Gastrocnemius medialis (tissue), 4 donors: ENCODE measurements at regions not wholly inside any gene's neighbourhood (a gene's known extent, or its start where the extent isn't known, plus 50 kb on each side); places are given as distances from the start of the nearest gene placed in this dataset.

Experiments
- ATAC-seq, 2 donors: fragments of 150-250 bp; one replicate each; pipeline ENCODE4 v1.9.1; 2016
- DNase-seq, 2 donors: peaks; one replicate each; pipeline ENCODE4 v3.0.0-alpha.2; 2019
- H3K27ac ChIP-seq, 4 donors: fragments of 200-600 bp; sonication (generic); 1 replicate in 1 of 4; 2 replicates in 3 of 4; pipeline ENCODE4 v1.5.1; 2016 to 2018; ENCODE audit warnings: mild to moderate bottlenecking in 2 of 4, moderate library complexity in 1 of 4
- H3K27me3 ChIP-seq, 3 donors: fragments of 200-600 bp; sonication (generic) in 2 of 3; 1 replicate in 1 of 3; 2 replicates in 2 of 3; pipeline versions ENCODE4 v1.5.1 to v1.6.0; 2016 to 2019; ENCODE audit warnings: mild to moderate bottlenecking in 1 of 3, moderate library complexity in 1 of 3
- H3K36me3 ChIP-seq, 2 donors: fragments of 200-600 bp; sonication (generic) in 1 of 2; one replicate each; pipeline ENCODE4 v1.5.1; 2017 to 2018
- H3K4me1 ChIP-seq, 2 donors: fragments of 200-600 bp; sonication (generic) in 1 of 2; one replicate each; pipeline ENCODE4 v1.5.1; 2016 to 2017; ENCODE audit warnings: mild to moderate bottlenecking in 2 of 2
- H3K4me3 ChIP-seq, 4 donors: fragments of 200-600 bp; sonication (generic) in 3 of 4; 1 replicate in 1 of 4; 2 replicates in 3 of 4; pipeline ENCODE4 v1.5.1; 2016 to 2019; ENCODE audit warnings: mild to moderate bottlenecking in 2 of 4
- H3K9me3 ChIP-seq, 3 donors: fragments of 200-600 bp; sonication (generic) in 2 of 3; 1 replicate in 1 of 3; 2 replicates in 2 of 3; pipeline ENCODE4 v1.5.1; 2016 to 2019
- POLR2A ChIP-seq, 2 donors: fragments of 450-650 bp; IDR thresholded peaks; one replicate each; pipeline ENCODE4 v1.6.1; 2017; ENCODE audit warnings: antibody characterized with exemption in 2 of 2, mild to moderate bottlenecking in 2 of 2, moderate library complexity in 2 of 2
- in situ Hi-C, 4 donors: fragments of 200-750 bp; cut with MboI; loops; one replicate each; pipeline versions ENCODE4 v1.15.0 to v1.8.0; 2017; ENCODE audit warnings: low sequenced_read_pairs in 4 of 4
- intact Hi-C: fragments of 100-400 bp; cut with DNase I; formaldehyde crosslinking; loops from one replicate; pipeline ENCODE4 v1.15.1; 2023; ENCODE audit warnings: low total_unique reads
- TF ChIP-seq, protein P1 (sequence below), 5 experiments: fragments of 450-650 bp in 3 of 5; fragments of 200-600 bp in 2 of 5; sonication (generic) in 2 of 5; IDR thresholded peaks in 4 of 5; conservative IDR thresholded peaks in 1 of 5; 1 replicate in 4 of 5; 2 replicates in 1 of 5; pipeline ENCODE4 v1.5.1; 2016 to 2019; ENCODE audit warnings: antibody characterized with exemption in 5 of 5, mild to moderate bottlenecking in 3 of 5, moderate library complexity in 3 of 5

DNA sequence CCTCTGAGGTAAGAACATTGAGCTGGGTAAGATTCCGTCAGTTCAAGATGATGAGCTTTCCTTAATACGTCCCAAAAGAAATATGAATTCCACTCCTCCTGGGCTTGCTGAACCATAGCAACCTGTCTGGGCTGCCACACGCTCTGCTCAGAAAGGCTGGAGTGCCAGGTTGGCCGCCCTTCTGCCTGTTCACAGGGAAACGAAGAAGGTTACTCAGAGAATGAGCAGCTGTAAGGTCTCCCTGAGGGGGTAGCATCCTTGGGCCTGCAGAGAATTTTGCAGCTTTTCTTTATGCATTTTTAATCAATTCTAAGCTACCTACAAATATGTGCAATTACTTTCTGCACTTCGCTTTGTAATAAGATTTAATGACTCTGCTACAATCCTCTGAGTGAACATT is 130.7 kb upstream of the BACE2 start:
- TF ChIP-seq POLR2A (IDR thresholded peaks at IDR 0.05) = no peak
- TF ChIP-seq, protein P1, sequence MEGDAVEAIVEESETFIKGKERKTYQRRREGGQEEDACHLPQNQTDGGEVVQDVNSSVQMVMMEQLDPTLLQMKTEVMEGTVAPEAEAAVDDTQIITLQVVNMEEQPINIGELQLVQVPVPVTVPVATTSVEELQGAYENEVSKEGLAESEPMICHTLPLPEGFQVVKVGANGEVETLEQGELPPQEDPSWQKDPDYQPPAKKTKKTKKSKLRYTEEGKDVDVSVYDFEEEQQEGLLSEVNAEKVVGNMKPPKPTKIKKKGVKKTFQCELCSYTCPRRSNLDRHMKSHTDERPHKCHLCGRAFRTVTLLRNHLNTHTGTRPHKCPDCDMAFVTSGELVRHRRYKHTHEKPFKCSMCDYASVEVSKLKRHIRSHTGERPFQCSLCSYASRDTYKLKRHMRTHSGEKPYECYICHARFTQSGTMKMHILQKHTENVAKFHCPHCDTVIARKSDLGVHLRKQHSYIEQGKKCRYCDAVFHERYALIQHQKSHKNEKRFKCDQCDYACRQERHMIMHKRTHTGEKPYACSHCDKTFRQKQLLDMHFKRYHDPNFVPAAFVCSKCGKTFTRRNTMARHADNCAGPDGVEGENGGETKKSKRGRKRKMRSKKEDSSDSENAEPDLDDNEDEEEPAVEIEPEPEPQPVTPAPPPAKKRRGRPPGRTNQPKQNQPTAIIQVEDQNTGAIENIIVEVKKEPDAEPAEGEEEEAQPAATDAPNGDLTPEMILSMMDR (IDR thresholded peaks at IDR 0.05 in 4 of 5, conservative IDR thresholded peaks at IDR 0.05 in 1 of 5) = no peak
- Histone ChIP-seq H3K27ac (no peak overlapping the region), H3K9me3 (no peaks in the 10 kb centered on the region), H3K4me1 (no peaks in the 10 kb centered on the region), H3K27me3 (no peaks in the 10 kb centered on the region), H3K4me3 (no peak overlapping the region), H3K36me3 (no peaks in the 10 kb centered on the region)
- DNase-seq = no peak
- intact Hi-C loops (no loop called here), in situ Hi-C loops (no loop called here)
- no peak for ATAC-seq

DNA sequence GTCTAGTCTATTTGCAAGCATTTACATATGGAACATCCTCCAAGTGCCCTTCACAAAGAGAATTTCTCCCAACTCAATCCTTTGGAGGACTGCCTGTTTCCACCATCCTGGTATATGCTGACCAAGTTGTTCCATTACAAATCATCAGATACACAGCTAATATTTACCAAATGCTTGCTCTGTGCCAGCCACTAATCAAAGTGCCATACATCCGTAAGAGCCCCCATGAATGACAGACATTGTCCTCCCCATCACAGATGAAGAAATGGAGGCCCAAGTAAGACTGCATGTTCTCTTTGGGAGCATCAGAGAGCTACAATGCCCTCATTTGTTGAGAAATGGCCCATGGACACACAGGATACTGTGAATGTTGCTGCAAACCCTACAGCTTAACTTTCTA is 130.0 kb upstream of the BACE2 start:
- DNase-seq = no peak
- ATAC-seq = no peak
- in situ Hi-C loops = no loop called here

DNA sequence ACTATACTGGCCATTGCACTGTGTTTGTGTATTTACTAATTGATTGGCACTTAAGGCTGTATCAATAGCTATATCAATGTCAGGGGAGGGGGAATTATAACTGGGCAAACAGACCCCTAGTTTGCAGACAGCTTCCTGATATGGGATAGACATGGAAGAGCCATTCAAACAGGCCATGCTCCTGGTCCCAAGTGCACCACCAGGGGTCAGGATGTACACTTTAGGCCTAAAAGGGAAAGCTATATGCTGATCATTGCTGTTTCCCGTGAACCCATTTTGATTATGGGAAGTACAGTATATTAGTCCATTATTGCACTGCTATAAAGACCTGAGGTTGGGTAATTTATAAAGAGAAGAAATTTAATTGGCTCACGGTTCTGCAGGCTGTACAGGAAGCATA is 124.9 kb upstream of the BACE2 start:
- no peaks in the 10 kb centered on the region for H3K9me3 ChIP-seq
- ATAC-seq (no peak), DNase-seq (no peak)
- TF ChIP-seq POLR2A (IDR thresholded peaks at IDR 0.05) = no peak
- TF ChIP-seq, protein P1 (IDR thresholded peaks at IDR 0.05 in 4 of 5, conservative IDR thresholded peaks at IDR 0.05 in 1 of 5) = no peak
- no peak overlapping the region for H3K27ac ChIP-seq
- H3K4me3 ChIP-seq = no peak overlapping the region
- H3K36me3 ChIP-seq = no peaks in the 10 kb centered on the region
- in situ Hi-C loops (no loop called here), intact Hi-C loops (no loop called here)
- no peaks in the 10 kb centered on the region for H3K27me3 ChIP-seq
- H3K4me1 ChIP-seq = no peaks in the 10 kb centered on the region

More for the DNA sequence above, 130.0 kb upstream of the BACE2 start:
- no peaks in the 10 kb centered on the region for H3K27me3 ChIP-seq
- H3K36me3 ChIP-seq = no peaks in the 10 kb centered on the region
- H3K9me3 ChIP-seq = no peaks in the 10 kb centered on the region
- intact Hi-C loops = no loop called here
- no peak overlapping the region for H3K27ac ChIP-seq
- H3K4me1 ChIP-seq = no peaks in the 10 kb centered on the region
- H3K4me3 ChIP-seq = no peak overlapping the region
- TF ChIP-seq POLR2A (IDR thresholded peaks at IDR 0.05) = no peak

DNA sequence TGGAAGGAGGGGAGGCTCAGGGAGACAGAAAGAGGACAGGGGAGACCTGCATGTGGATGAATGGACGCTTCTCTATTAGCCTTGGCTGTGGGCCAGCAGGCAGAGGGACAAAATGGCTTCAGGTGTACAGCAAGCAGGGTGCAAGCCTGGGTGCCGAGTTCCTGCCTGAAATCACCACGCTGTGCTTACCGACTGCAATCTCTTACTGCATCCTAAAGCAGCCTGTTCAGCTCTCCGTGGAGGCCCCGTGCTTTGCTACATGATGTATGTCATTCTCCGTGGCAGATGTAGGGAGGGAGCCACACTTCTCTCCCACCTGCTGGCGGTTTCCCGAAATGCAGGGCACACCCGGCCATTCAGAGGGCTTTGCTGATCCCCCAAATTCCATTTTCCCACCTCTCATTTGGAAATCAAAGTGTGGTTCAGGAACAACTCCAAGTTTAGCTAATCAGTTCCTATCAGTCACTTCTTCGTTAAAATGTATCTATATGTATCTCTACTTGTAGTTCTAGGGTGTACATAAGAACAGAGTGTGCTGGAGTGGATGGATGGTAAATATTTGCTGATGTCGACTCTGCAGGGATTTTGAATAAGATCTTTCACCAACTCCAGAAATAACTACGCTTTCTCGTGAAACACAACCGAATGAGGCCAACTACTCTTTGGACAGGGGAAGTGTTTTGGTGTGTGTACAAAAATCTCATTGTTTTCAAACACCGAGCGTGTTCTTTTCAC is 122.3 kb upstream of the BACE2 start:
- Histone ChIP-seq H3K9me3 (no peaks in the 10 kb centered on the region), H3K27me3 (no peaks in the 10 kb centered on the region), H3K4me3 (no peak overlapping the region), H3K27ac (no peak overlapping the region), H3K36me3 (no peaks in the 10 kb centered on the region), H3K4me1 (no peaks in the 10 kb centered on the region)
- DNase-seq = no peak
- intact Hi-C loops (no loop called here), in situ Hi-C loops (no loop called here)
- TF ChIP-seq, protein P1 (IDR thresholded peaks at IDR 0.05 in 4 of 5, conservative IDR thresholded peaks at IDR 0.05 in 1 of 5) = no peak
- no peak for TF ChIP-seq POLR2A (IDR thresholded peaks at IDR 0.05)
- no peak for ATAC-seq

DNA sequence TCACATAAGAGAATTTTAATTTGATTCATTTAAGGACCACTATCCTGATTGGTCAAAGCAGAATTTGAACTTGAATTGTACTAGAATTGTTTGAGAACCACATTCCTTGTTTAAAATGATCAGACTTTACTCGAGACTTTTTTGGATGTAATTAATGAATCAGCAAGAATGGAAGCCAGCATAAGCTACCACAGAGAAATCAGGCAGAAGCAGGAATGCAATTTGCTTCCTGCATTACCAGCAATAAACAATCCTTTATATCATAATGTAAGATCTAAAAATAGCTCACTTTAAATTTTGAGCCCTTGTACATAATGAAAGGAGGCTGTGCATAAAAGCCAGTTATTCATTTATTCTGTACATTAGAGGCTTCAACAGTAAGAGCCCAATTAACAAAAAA is 119.8 kb upstream of the BACE2 start:
- ATAC-seq (no peak), DNase-seq (no peak)
- Histone ChIP-seq H3K4me1 (no peaks in the 10 kb centered on the region), H3K27ac (no peak overlapping the region), H3K27me3 (peaks cover 0 to 5% (median 0%) of the 10 kb centered on the region in 3 donors), H3K36me3 (no peaks in the 10 kb centered on the region), H3K9me3 (no peaks in the 10 kb centered on the region), H3K4me3 (no peak overlapping the region)
- intact Hi-C loops (no loop called here), in situ Hi-C loops (no loop called here)
- TF ChIP-seq, protein P1 (IDR thresholded peaks at IDR 0.05 in 4 of 5, conservative IDR thresholded peaks at IDR 0.05 in 1 of 5) = no peak
- TF ChIP-seq POLR2A (IDR thresholded peaks at IDR 0.05) = no peak
